GM11168 (cell line): ENCODE measurements at regions not wholly inside any gene's neighbourhood (a gene's known extent, or its start where the extent isn't known, plus 50 kb on each side); places are given as distances from the start of the nearest gene placed in this dataset.

Experiments
- in situ Hi-C: fragments of 300-500 bp; cut with MboI; formaldehyde crosslinking; loops from one replicate; pipeline ENCODE4 v1.12.0; 2022; ENCODE audit warnings: low sequenced_read_pairs; ENCODE audit not compliant: unreplicated experiment

DNA sequence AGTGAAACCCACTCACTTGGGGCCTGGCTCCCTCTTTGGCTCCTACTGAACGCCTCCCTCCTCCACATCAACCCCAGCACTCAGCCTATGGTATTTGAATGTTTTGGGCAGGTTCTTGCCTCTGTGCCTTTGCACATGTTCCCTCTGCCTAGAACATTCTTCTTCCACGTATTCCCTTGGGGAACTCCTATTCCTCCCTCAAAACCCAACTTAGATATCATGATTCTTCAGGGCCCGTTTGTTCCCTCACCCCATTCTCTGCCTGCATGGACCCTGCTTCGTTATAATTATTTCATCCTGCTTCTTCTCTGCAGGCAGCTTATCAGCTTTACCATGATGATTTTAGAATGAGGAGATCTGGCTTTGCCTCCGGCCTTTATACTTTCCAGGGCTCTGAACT is 215.0 kb upstream of the IER5L start:
- in situ Hi-C loops: no loop called here

DNA sequence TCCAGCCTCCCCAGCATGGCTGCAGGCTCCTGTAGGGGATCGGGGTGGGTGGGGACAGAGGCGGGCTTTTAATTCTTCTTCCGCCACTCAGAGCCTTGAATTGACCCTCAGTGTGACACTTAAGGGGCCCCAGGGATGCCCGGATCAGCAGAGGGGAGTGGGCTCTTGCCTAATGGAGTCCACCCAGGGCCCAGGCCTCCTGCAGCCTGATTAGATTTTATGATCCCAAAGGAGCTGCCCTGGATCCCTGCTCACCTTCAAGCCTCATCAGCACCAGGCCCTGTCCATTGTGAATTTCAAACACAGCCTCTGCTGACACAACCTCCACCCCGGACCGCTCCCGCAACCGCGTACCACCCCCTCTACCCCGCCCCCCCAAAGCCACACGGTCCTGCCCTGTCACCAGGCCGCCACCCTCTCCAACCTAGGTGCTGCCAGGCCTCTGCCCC is 214.1 kb upstream of the IER5L start:
- in situ Hi-C loops: no loop called here

DNA sequence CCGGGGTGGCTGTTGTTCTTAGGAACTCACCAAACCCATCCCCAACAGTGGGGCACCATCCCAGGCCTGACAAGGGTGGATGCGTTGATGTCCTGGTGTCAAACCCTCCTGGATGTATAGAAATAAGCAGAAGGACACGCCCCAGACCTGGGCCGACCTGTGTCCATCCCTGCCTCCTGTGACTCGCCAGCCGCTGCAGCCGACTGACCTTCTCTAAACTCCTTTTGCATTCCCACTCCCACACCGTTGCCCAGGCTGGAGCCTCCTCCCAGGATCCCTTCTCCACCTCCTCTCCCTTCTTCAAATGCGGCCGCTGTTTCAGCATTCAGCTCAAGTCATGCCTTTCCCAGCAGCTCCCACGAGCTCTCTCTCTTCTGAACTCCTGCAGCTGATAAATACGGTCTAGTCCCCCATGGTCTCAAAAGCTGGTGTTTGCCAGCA is 213.2 kb upstream of the IER5L start:
- in situ Hi-C loops: no loop called here

DNA sequence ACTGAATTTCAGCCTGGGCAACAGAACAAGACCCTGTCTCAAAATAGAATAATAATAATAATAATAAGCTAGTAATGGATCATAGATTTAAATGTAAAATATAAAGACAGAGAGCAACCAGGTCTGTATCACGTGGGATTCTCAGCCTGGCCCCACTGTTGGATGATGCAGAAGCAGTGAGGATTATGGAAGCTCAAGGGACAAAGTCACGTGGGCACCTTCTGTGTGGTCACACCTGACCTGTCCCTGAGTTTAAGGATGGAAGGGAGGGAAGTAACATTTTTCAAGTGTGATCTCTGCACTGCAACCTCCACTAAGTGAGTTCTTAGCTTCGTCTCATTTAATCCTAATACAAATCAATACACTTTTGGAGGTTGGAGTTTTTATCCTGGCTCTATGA is 212.5 kb upstream of the IER5L start:
- in situ Hi-C loops: no loop called here

DNA sequence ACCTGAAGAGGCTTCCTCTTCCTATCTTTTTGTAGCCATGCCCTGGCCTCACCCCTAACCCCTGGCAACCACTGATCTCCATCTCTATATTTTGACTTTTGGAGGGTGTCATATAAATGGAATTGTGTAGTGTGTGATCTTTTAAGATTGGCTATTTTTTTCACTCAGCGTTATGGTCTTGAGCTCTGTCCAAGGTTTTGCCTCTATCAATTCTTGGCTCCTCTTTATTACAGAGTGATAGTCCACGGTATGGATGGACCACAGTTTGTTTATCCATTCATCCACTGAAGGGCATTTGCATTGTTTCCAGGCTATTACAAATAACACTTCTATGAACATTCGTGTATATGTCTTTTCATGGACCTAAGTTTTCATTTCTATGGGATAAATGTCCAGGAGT is 209.8 kb upstream of the IER5L start:
- in situ Hi-C loops: no loop called here

DNA sequence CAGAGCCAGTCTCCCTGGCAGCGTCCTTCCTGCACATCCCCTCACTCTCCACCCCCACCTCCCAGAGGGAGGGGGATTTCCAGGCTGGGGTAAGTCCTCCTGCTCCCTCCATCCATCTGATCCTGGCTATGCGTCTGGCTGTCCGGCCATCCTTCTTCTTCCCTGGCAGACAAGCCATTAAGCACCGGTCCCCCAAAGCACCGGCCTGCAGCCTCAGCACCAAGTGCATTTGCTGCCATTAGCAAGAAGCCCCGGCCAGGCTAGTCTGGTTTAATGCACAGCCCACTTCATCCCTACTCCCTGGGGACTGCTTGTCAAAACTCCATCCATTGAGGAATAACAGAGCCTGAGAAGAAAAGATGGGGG is 208.7 kb upstream of the IER5L start:
- in situ Hi-C loops: no loop called here

DNA sequence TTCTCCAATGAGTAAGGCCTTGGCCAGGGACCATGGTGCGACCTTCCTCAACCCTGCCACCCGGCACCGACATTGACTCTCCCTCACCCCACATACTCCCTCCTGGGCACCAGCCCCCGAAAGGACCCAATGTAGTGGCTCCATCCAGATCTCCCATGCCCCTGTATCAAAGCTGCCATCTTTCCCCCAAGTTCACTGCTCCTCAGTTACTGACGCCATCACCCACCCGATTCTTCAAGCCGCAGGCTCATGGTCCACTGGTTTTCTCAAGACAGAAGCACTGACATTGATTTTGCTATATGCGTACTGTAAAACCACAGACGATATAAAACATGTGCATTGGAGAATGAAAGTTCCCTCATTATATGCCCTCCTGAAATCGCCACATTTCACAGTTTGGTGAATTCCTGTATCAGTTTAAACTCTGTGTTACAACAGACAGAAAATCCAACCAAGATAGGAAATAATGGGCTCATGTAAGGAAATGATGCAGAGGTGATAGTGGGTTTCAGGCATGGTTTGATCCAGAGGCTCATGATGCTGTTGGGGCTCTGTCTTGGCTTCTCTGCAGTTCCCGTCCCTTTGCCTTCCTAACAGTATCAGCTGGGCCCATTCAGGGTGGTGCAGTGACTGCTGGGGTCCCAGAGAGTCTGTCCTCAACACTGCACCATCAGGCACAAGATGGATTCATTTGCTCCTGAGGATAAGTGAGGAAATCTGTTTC is 207.3 kb upstream of the IER5L start:
- in situ Hi-C loops: no loop called here

DNA sequence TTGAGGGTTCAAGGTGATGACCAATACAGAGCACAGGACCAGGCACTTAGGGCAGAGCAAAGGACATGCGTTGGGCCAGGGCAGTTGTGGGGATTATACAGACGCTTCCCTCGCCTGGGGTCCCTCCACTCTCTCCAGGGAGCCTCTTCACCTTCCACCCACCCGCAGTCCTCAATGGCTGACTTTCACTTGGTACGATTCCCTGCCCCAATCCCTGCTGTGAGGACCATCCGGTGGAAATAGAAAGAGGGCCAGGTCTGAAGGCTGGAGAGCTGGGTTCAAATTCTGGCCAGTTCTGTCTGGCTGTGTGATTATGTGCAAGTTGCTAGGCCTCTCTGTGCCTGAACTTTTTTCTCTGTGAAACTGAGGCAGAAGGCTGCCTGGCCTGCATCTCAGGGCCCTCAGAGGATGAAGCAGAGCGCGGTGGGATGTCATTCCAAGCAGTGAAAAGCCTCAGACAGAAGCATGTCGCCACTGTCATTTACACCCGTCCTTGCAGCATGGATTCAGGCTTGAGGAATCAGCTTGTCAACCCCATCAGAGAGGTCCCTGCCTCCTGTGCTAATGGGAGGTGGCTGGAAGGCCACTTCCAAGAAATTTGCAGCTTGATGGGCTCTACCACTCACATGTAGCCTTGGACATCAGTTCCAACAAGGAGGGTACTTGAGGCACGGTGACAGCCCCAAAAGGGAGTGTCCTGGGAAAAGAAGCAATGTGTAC is 206.6 kb upstream of the IER5L start:
- in situ Hi-C loops: no loop called here

DNA sequence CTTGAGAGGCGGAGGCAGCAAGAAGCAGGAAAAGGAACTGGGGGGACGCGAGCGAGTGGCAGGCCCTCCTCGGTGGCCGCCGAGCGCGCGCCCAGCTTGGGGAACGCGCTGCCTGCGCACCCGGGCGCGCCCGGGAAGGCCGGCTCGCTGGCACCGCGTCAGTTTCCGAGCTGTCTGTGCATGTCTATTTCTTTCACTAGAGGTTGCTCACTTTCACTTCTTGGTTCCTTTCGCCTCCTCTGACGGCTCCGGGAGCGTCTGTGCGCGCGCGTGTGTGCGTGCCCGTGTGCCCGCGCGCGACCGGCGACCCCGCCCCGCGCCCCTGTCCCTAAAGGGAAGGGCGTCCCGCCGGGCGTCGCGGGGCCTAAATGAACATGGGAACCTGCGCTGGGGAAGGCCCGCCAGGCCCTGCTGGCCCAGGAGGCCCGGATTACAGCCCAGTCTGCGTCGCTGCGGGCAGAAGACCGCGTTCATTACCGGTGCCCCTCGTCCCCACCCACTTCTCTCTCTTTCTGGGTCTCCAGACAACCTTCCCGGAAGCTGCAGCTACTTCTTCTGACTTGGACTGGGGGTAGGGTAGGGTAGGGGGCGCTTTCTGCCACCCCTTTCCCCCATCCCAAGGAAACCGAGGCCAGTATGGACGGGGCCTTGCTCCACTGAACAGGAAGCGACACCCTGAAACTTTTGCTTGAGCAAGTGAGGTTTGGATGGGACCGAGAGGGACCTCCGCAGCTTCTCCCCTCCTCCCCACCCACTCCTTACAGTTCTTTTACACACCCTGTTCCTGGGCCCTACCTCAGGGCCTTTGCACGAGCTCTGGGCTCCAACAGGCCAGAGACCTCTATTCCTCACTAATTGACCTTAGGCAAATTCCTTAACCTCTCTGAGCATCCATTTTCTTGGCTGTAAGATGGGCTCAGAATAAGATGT is 205.8 kb upstream of the IER5L start:
- in situ Hi-C loops: no loop called here

DNA sequence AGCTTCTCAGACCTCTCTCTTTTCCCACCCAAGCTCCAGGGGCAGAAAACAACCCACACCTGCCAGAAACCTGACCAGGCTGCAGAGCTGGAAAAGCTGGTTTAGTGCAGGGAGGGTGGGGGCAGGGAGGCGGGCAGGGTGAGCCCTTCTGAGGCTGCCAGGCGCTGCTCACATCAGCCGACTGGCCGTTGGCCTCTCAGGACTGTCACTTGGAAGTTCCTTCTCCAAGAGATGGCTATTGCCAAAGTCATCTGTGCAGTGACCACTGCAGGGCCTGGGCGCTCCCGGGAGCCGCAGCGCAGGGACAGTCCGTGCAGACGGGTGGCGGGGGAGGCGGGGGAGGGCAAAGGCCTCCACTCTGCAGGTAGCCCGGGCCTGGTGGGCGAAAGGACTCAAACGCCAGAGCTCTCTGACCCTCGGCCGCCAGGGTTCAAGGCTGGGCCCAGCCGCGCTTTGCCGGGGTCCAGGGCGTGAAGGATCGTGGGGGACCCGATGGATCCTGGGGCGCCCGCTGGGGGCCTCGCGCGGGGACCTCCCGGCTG is 205.0 kb upstream of the IER5L start:
- in situ Hi-C loops: no loop called here

DNA sequence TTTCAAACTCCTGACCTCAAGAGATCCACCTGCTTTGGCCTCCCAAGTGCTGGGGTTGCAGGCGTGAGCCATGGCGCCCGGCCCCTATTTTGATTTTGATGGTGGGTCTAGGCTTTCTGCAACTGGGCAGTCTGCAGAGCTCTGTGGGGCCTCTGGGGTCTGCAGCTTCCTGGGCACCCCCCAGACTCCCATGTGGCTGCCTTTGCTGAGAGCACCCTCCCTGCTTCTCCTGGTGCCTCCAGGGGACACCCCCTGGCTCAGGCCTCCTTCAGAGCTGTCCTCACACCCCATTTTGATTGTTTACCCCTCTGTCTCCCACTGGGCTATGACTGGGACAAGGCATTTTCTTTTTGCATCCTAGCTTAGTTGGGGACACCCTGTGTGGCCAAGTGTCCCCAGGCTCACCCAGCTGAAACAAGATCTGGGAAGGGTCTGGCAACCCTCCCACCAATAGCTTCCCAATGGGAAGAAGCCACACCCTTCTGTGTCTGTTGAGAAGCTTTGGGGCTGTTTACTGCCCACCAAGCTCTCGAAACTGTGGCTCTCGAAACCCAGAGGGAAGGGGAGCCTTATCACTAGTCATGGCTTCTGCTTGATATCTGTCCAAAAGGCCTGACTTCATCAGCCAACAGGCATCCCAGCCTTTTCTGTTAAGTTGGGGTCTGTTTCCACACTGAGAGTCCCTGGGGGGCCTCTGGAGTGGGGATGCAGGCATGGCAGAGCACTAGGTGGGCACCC is 204.4 kb upstream of the IER5L start:
- in situ Hi-C loops: no loop called here

DNA sequence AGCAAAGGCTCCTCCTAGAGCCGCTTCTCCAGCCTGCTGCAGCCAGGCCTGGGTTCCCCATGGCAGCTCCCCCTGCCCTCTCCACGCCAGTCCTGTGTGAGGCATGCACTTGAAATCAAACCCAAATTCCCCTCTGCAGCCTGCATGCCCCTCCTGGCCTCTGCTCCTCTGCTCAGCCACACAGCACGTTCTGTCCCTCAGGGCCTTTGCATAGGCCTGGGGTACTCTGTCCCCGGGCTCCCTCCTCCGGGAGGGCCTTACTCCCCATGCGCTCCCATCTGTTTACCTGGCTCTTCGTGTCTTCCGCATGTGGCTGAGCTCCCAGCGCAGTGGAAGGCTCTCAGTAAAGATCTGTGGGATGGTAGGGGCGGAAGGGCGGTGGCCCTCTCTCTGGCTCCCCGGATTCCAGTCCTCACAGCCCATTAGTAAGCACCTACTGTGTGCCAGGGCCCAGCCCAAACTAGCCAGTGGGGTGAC is 203.5 kb upstream of the IER5L start:
- in situ Hi-C loops: no loop called here

DNA sequence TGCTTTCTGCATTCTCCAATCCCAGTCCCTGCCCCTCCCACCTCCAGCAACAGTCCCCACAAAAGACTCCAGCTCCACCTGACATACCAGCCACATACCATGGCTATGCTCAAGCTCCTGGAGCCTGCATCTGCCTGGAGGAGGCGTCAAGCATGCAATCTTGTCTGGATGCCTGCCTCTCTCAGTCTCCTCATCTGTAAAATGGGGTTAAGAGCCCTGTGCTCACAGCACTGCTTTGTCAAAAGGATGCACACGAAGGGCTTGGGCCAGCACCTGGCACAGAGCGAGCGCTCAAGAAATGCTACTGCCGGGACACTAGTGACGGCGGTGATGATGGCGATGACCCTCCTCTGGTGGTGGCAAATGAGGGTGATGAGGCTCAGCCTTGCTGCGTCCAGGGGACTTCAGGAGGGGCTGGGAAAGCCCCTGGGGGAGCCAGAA is 202.9 kb upstream of the IER5L start:
- in situ Hi-C loops: no loop called here

DNA sequence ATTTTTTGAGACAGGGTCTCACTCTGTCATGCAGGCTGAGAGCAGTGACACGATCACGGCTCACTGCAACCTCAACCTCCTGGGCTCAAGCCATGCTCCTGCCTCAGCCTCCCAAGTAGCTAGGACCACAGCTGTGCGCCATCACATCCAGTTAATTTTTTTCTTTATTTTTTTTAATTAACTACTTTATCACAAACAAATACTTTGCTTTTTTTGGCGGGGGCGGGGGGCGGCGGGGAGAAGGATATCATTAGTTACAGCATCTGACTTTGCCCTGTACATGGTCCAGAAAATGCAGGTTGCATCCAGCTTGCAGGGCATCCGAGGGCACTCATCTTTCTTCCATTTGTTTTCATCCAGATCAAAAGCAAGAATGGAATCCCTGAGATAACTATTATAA is 201.8 kb upstream of the IER5L start:
- in situ Hi-C loops: no loop called here

DNA sequence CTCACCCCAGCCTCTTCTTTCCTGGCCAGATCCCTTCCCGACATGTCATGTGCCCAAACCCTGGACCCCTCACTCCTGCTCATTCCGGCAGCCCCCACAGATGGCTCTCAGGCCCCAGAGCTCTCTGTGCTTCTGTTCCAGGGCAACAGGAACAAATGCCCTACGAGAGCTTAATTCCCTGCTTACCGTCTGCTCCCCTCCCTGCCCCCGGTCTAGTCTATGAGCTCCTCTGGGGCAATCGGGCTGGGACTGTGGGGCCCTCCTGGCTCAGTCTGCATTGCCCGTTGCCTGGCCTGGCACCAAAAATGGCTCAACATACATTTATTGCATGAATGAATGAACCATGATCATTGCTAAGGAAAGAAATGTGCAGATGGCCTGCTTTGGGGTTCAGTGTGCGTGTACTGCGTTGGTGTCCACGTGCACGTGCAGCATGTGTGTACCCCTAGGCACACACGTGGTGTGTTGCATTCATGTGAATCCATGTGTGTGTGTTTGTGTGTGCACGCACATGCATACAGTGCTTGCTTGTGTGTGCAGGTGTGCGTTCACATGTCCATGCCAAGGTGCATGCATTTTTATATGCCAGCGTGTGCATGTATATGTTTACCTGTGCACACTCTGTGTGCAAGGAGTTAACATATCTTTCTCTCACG is 201.2 kb upstream of the IER5L start:
- in situ Hi-C loops: no loop called here

DNA sequence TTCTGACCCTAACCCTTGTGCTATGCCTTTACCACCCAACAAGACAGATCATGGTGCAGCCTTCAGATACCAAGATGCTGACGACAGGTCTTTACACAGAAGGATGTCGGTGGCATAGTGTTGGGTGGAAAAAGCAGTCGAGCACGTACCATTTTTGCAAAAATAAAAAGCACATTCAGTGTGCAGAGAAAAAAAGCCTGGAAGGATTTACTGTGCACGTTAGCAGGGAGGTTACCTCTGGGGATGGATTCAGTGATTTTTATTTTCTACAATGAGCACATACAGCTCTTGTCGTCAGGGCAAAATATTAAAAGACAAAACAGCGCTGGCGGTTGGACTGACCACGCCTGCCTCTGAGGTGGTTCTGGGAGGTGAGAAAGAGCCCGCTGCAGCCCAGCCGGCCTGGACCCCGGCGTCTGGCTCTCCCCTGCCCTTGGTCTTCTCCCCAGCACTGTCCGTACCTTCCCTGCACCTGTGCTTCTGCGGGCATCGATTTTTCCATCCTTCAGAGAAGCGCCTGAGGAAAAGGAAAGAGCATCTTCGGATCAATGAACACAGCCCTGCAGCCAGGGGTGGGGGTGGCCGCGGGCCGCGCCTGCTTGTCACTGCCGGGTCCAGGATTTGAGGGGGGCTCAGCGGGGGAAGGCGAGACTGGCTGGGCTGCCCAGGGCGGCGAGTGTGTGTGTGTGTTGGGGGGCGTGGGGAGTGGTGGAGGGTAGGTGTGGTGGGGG is 200.0 kb upstream of the IER5L start:
- in situ Hi-C loops: no loop called here

DNA sequence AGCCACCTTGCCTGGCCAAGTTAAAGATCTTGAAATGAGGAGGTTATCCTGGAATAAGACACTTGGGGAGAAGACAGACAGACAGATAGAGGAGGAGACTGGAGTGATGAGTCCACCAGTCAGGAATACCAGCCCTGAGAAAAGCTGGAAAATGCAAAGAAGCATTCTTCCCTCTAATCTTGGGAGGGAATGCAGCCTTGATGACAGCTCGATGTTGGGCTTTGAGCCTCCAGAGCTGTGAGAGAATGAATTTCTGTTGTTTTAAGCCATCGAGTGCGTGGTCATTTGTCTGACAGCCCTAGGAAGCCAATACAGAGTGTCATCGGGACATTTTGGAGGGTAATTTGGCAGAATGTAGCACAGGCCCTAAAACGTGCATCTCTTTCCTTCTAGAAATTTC is 199.1 kb upstream of the IER5L start:
- in situ Hi-C loops: no loop called here

DNA sequence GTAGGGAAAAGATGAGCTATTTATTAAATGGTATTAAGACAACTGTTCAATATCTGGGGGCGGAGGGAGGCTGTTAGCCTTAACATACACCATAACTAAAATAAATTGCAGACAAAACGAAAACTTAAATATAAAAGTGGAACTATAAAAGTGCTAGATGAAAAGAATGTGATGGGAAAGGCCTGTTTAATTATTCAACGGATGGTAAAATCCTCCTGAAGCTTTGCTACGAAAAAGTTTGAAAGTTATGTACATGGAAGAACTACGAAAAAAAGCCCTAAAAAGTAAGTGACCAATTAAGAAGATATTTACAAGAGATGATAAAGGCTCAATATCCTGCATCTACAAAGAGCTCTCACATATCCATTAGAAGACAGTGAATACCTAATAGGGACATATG is 197.8 kb upstream of the IER5L start:
- in situ Hi-C loops: no loop called here

DNA sequence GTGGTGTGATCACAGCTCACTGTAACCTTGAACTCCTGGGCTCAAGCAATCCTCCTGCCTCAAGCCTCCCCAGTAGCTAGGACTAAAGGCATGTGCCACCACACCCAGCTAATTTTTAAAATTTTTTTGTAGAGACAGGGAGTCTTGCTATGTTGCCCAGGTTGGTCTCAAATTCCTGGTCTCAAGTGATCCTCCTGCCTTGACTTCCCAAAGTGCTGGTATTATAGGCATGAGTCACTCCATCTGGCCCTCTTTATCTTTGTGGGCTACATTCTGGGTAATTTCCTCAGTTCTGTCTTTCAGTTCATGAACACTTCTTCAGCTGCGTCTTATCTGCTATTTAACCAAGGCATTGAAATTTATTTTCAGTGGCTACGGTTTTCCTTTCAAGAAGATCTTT is 196.6 kb upstream of the IER5L start:
- in situ Hi-C loops: no loop called here
